Prostate gland (tissue), 2 donors: ENCODE measurements at regions not wholly inside any gene's neighbourhood (a gene's known extent, or its start where the extent isn't known, plus 50 kb on each side); places are given as distances from the start of the nearest gene placed in this dataset.

Experiments used
- DNase-seq: peaks from one replicate; pipeline ENCODE4 v3.0.0-alpha.2; 2019; ENCODE audit warnings: low spot score
- H3K27ac ChIP-seq, 2 donors: fragments of 200-600 bp; sonication (generic); 2 replicates each; pipeline ENCODE4 v1.5.1; 2017 to 2019
- H3K27me3 ChIP-seq: fragments of 200-600 bp; sonication (generic); replicated peaks from 2 replicates; pipeline ENCODE4 v1.5.1; 2019; ENCODE audit not compliant: insufficient read depth
- H3K36me3 ChIP-seq, 2 donors: fragments of 200-600 bp; sonication (generic); 1 replicate in 1 of 2; 2 replicates in 1 of 2; pipeline versions ENCODE4 v1.5.1 to v1.8.1; 2017 to 2019
- H3K4me1 ChIP-seq: fragments of 200-600 bp; sonication (generic); replicated peaks from 2 replicates; pipeline ENCODE4 v1.5.1; 2019
- H3K4me3 ChIP-seq, 2 donors: fragments of 200-600 bp; sonication (generic); 2 replicates each; pipeline ENCODE4 v1.5.1; 2017 to 2019
- H3K9me3 ChIP-seq: fragments of 200-600 bp; sonication (generic); 2 replicates; pipeline ENCODE4 v1.5.1; 2017
- POLR2A ChIP-seq: fragments of 450-650 bp; IDR thresholded peaks from one replicate; pipeline ENCODE4 v1.6.1; 2016; ENCODE audit warnings: antibody characterized with exemption, mild to moderate bottlenecking
- POLR2AphosphoS5 ChIP-seq: sonication (generic); formaldehyde crosslinking; IDR thresholded peaks from one replicate; pipeline ENCODE4 v1.6.1; 2017; ENCODE audit warnings: antibody characterized with exemption
- WGBS: methylation state at CpG from one replicate; pipeline ENCODE4 v1.1.5; 2018; 5-methylcytosine and 5-hydroxymethylcytosine counted together
- intact Hi-C: fragments of 100-400 bp; cut with DNase I; formaldehyde crosslinking; loops from one replicate; pipeline ENCODE4 v1.14.2; 2022
- TF ChIP-seq, protein P1 (sequence below), 4 experiments: fragments of 200-600 bp in 2 of 4; fragments of 450-650 bp in 2 of 4; sonication (generic) in 2 of 4; IDR thresholded peaks; 1 replicate in 3 of 4; 2 replicates in 1 of 4; pipeline ENCODE4 v1.5.1; 2016 to 2019; ENCODE audit warnings: antibody characterized with exemption in 4 of 4, mild to moderate bottlenecking in 2 of 4, moderate library complexity in 2 of 4

DNA sequence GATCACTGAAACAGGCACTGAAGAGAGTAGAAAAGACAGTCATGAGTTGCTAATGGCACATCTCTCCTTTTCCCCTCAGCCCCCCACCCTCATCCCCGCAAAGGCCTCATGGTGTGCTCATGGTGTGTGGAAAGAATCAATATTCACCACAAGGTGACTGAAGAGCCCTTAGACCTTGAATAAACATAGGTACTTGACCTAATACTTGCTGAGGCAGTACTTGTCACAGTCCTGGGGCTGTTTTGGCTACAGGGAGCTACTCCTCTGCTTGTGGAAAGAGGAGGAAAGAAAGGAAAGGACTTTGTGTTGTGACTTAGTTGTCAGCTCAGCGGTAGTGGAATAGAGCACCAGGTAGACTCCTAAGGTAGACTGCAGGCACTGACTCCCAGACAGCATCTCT is 537.8 kb upstream of the CCDC179 start:
- TF ChIP-seq POLR2AphosphoS5 (no peak), POLR2A (no peak)
- TF ChIP-seq, protein P1, sequence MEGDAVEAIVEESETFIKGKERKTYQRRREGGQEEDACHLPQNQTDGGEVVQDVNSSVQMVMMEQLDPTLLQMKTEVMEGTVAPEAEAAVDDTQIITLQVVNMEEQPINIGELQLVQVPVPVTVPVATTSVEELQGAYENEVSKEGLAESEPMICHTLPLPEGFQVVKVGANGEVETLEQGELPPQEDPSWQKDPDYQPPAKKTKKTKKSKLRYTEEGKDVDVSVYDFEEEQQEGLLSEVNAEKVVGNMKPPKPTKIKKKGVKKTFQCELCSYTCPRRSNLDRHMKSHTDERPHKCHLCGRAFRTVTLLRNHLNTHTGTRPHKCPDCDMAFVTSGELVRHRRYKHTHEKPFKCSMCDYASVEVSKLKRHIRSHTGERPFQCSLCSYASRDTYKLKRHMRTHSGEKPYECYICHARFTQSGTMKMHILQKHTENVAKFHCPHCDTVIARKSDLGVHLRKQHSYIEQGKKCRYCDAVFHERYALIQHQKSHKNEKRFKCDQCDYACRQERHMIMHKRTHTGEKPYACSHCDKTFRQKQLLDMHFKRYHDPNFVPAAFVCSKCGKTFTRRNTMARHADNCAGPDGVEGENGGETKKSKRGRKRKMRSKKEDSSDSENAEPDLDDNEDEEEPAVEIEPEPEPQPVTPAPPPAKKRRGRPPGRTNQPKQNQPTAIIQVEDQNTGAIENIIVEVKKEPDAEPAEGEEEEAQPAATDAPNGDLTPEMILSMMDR (IDR thresholded peaks at IDR 0.05): no peak
- no peak overlapping the region for H3K27ac ChIP-seq
- no peaks in the 10 kb centered on the region for H3K4me1 ChIP-seq
- H3K27me3 ChIP-seq: no peaks in the 10 kb centered on the region
- no peak for DNase-seq
- 89% methylated on average over 2 of the region's 2 CpGs for WGBS
- intact Hi-C loops: no loop called here
- H3K4me3 ChIP-seq: no peak overlapping the region
- H3K9me3 ChIP-seq: no peaks in the 10 kb centered on the region
- H3K36me3 ChIP-seq: no peaks in the 10 kb centered on the region

DNA sequence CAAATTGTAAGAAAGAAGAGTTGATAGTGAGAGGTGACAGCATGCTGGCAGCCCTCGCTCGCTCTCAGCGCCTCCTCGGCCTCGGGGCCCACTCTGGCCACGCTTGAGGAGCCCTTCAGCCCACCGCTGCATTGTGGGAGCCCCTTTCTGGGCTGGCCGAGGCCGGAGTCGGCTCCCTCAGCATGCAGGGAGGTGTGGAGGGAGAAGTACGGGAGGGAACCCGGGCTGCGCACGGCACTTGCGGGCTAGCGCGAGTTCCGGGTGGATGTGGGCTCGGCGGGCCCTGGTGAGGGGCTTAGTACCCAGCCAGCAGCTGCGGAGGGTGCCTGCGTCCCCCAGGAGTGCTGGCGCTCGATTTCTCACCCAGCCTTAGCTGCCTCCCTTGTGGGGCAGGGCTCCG is 539.7 kb upstream of the CCDC179 start:
- 98% methylated on average over 25 of the region's 25 CpGs for WGBS

DNA sequence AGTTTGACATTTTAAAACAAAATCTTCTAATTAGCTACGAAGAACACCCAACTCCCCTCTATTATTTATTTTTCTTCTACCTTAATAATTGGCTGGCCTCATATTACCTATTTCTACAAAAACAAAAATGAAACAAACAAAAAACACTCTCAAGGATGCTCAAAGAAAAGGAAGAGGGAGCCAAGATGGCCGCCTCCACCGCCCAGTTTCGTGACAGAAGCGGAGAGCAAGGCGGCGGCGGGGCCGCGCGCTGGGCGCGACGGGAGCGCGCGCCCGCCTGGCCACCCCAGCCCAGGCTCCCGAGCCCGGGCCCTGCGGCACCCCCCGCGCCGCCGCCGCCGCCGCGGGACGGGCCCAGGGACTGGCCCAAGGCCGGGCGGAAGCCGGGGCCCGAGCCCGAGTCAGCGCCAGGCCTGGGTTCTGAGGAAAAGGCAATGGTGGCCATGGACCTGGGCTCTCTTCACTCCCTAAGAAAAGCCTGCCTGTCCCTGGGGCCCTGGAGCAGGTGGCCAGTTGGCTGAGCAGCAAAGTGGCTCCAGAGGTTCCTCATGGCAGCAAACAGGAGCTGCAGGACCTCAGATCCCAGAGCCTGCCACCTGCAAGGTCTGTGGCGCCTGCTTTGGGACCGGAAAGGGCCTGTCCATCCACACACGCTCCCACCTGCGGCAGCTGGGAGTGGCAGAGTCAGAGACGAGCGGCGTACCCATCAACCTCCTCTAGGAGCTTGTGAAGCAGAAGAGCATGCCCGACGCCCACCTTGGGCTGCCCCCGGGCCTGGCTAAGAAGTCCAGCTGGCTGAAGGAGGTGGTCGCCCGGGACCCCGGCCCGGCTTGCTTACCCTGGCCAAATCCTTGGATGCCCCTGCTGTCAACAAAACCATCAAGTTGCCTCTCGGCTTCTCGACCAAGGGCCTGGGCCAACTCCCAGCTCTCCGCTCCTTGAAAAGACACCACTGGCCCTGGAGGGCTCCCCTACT is 543.2 kb upstream of the CCDC179 start:
- Histone ChIP-seq H3K36me3 (no peaks in the 10 kb centered on the region), H3K27ac (no peak overlapping the region), H3K4me3 (no peak overlapping the region), H3K27me3 (no peaks in the 10 kb centered on the region), H3K4me1 (no peaks in the 10 kb centered on the region), H3K9me3 (no peaks in the 10 kb centered on the region)
- TF ChIP-seq POLR2AphosphoS5 (no peak), POLR2A (no peak)
- TF ChIP-seq, protein P1 (IDR thresholded peaks at IDR 0.05): no peak
- no peak for DNase-seq
- intact Hi-C loops: no loop called here
- WGBS: 97% methylated on average over 48 of the region's 53 CpGs

More for the DNA sequence above, 539.7 kb upstream of the CCDC179 start:
- Histone ChIP-seq H3K4me3 (no peak overlapping the region), H3K36me3 (no peaks in the 10 kb centered on the region), H3K27ac (no peak overlapping the region), H3K9me3 (no peaks in the 10 kb centered on the region), H3K4me1 (no peaks in the 10 kb centered on the region), H3K27me3 (no peaks in the 10 kb centered on the region)
- intact Hi-C loops: no loop called here
- no peak for DNase-seq
- TF ChIP-seq POLR2AphosphoS5 (no peak), POLR2A (no peak)
- TF ChIP-seq, protein P1 (IDR thresholded peaks at IDR 0.05): no peak

- Histone ChIP-seq H3K4me1 (no peaks in the 10 kb centered on the region), H3K36me3 (no peaks in the 10 kb centered on the region), H3K9me3 (no peaks in the 10 kb centered on the region), H3K27ac (no peak overlapping the region), H3K27me3 (no peaks in the 10 kb centered on the region), H3K4me3 (no peak overlapping the region)
- TF ChIP-seq POLR2A: no peak
- TF ChIP-seq, protein P1 (IDR thresholded peaks at IDR 0.05): no peak
- no peak for TF ChIP-seq POLR2AphosphoS5
- no peak for DNase-seq
- intact Hi-C loops: no loop called here
- WGBS: 97% methylated on average over 41 of the region's 41 CpGs
Measured at GRCh38 chr11:23404225-23405160, 544.2 kb upstream of the CCDC179 start.
